ENCODE measurements at regions not wholly inside any gene's neighbourhood (a gene's known extent, or its start where the extent isn't known, plus 50 kb on each side); places are given as distances from the start of the nearest gene placed in this dataset.

DNA sequence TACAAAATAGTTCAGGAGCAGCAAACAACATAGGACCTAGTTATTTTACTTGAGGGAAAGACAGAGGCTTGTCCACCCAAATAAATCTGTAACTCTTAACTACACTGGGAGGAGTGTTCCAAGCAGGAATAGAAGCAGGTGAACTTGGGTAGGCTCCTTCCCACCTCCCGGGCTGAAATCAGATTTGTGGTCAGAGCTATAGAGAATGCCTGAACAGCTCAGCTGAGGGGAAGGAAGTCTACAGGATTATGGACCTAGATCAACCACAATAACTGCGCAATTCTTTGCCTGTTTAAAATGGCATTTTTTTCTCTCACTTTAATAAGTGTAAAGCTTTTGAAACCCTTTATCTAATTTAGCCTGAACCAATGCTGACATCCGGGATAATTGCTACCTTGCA, 73.5 kb upstream of the IRS2 start:
- H3K27ac ChIP-seq (ENCODE audit: low read length): no peak overlapping the region
- H3K9me3 ChIP-seq (ENCODE audit: control insufficient read depth in 2 of 2, low read length in 2 of 2): no peaks in the 10 kb centered on the region

DNA sequence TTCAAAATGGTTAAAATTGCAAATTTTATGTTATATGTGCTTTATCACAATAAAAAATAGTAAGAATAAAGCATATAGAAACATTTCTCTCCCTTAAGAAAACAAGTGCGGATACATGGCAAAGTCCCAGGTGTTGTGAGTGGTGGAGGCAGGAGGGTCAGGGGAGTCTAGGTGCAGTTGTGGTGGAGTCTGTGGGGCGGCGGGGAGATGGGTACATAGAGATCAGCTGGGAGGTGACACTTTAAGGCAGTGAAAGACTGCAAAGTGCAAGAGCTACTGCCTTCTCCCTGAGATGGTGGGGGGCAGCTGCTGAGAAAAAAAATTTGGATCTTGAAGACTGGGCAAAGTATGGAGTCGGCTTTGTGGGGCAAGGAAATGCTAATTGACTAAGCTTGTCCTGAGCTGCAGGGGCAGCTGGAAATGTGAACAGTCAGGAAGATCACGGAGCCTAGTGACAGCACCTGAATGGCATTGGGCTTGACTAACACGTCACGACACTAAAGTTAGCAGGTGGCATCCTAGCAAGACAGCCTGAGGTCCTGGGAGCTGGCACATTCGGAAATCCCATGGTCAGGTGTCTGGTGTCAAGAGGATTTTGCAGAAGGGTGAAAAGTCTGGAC, 72.9 kb upstream of the IRS2 start:
- H3K36me3 ChIP-seq (ENCODE audit: control insufficient read depth in 2 of 2, insufficient read depth in 2 of 2, low read length in 2 of 2): no peaks in the 10 kb centered on the region
- H3K9me3 ChIP-seq (ENCODE audit: control insufficient read depth in 2 of 2, low read length in 2 of 2): no peaks in the 10 kb centered on the region
- no peak overlapping the region for H3K9ac ChIP-seq (ENCODE audit: low read length in 2 of 2)
- H3K27ac ChIP-seq (ENCODE audit: low read length): no peak overlapping the region
- peaks cover 1 to 3% of the 10 kb centered on the region in 2 donors for H3K27me3 ChIP-seq (ENCODE audit: control insufficient read depth in 1 of 2, insufficient read depth in 2 of 2, low read length in 2 of 2)
- no peak overlapping the region for H3K4me3 ChIP-seq (ENCODE audit: low read length in 2 of 2)
- H3K4me1 ChIP-seq (ENCODE audit: control insufficient read depth, insufficient read depth, low read length): no peaks in the 10 kb centered on the region

More for the DNA sequence above, 73.5 kb upstream of the IRS2 start:
- Histone ChIP-seq H3K4me3 (ENCODE audit: low read length in 2 of 2) (no peak overlapping the region), H3K4me1 (ENCODE audit: control insufficient read depth, insufficient read depth, low read length) (no peaks in the 10 kb centered on the region), H3K9ac (ENCODE audit: low read length in 2 of 2) (no peak overlapping the region), H3K36me3 (ENCODE audit: control insufficient read depth in 2 of 2, insufficient read depth in 2 of 2, low read length in 2 of 2) (no peaks in the 10 kb centered on the region), H3K27me3 (ENCODE audit: control insufficient read depth in 1 of 2, insufficient read depth in 2 of 2, low read length in 2 of 2) (peaks cover 0 to 3% of the 10 kb centered on the region in 2 donors)

DNA sequence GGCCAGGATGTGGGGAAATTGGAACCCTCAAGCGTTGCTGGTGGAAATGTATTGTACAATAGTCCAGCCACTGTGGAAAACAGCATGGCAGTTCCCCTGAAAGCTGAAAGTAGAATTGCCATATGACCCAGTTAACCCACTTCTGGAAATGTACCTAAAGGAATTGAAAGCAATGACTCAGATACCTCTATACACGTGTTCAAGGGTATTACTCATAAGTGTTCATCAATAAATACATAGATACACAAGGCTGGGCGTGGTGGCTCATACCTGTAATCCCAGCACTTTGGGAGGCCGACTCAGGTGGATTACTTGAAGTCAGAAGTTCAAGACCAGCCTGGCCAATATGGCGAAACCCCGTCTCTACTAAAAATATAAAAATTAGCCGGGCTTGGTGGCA, 71.9 kb upstream of the IRS2 start:
- no peaks in the 10 kb centered on the region for H3K9me3 ChIP-seq (ENCODE audit: control insufficient read depth in 2 of 2, low read length in 2 of 2)
- no peaks in the 10 kb centered on the region for H3K4me1 ChIP-seq (ENCODE audit: control insufficient read depth, insufficient read depth, low read length)
- no peaks in the 10 kb centered on the region for H3K36me3 ChIP-seq (ENCODE audit: control insufficient read depth in 2 of 2, insufficient read depth in 2 of 2, low read length in 2 of 2)
- H3K27me3 ChIP-seq (ENCODE audit: control insufficient read depth in 1 of 2, insufficient read depth in 2 of 2, low read length in 2 of 2): peaks cover 3% of the 10 kb centered on the region in 2 donors
- H3K27ac ChIP-seq (ENCODE audit: low read length): no peak overlapping the region
- H3K9ac ChIP-seq (ENCODE audit: low read length in 2 of 2): no peak overlapping the region
- no peak overlapping the region for H3K4me3 ChIP-seq (ENCODE audit: low read length in 2 of 2)

DNA sequence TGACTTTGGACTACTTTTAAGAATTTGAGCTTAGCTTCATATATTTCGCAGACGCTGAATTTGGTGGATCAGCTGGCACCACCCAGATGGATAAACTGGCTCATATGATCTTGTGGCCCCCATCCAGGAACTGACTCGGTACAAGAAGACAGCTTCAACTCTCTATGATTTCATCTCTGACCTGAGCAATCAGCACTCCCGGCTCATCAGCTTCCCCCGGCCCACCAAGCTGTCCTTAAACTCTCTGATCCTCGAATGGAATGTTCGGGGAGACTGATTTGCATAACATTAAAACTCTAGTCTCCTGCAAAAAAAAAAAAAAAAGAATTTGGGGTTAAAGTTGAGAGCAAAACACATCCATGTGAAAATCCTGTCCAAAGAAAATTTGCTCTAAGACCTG, 71.4 kb upstream of the IRS2 start:
- Histone ChIP-seq H3K27ac (ENCODE audit: low read length) (no peak overlapping the region), H3K27me3 (ENCODE audit: control insufficient read depth in 1 of 2, insufficient read depth in 2 of 2, low read length in 2 of 2) (peaks cover 3% of the 10 kb centered on the region in 2 donors), H3K4me1 (ENCODE audit: control insufficient read depth, insufficient read depth, low read length) (no peaks in the 10 kb centered on the region), H3K4me3 (ENCODE audit: low read length in 2 of 2) (no peak overlapping the region), H3K9me3 (ENCODE audit: control insufficient read depth in 2 of 2, low read length in 2 of 2) (no peaks in the 10 kb centered on the region), H3K36me3 (ENCODE audit: control insufficient read depth in 2 of 2, insufficient read depth in 2 of 2, low read length in 2 of 2) (no peaks in the 10 kb centered on the region), H3K9ac (ENCODE audit: low read length in 2 of 2) (no peak overlapping the region)

DNA sequence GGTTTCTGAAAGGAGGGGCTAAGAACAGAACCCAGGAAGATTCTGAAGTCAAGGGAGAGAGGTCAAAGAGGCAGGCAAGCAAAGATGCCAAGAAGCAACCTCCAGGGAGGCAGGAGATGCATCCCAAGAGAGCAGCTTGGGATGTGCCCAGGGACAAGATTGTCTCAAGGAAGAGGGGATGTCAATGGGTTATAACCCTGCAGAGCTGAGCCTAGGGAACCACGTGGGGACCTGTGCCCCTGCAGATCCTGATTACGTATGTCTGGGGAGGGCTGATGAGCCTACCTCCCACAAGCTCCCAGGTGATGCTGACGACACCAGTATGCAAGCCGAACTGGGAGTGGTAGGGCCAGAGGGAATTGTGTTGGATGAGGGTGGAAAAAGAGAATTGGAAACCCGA, 70.9 kb upstream of the IRS2 start:
- H3K4me1 ChIP-seq (ENCODE audit: control insufficient read depth, insufficient read depth, low read length): no peaks in the 10 kb centered on the region
- H3K27ac ChIP-seq (ENCODE audit: low read length): no peak overlapping the region
- no peaks in the 10 kb centered on the region for H3K9me3 ChIP-seq (ENCODE audit: control insufficient read depth in 2 of 2, low read length in 2 of 2)
- no peak overlapping the region for H3K4me3 ChIP-seq (ENCODE audit: low read length in 2 of 2)
- H3K27me3 ChIP-seq (ENCODE audit: control insufficient read depth in 1 of 2, insufficient read depth in 2 of 2, low read length in 2 of 2): peaks cover 3% of the 10 kb centered on the region in 2 donors
- H3K9ac ChIP-seq (ENCODE audit: low read length in 2 of 2): no peak overlapping the region
- H3K36me3 ChIP-seq (ENCODE audit: control insufficient read depth in 2 of 2, insufficient read depth in 2 of 2, low read length in 2 of 2): no peaks in the 10 kb centered on the region

DNA sequence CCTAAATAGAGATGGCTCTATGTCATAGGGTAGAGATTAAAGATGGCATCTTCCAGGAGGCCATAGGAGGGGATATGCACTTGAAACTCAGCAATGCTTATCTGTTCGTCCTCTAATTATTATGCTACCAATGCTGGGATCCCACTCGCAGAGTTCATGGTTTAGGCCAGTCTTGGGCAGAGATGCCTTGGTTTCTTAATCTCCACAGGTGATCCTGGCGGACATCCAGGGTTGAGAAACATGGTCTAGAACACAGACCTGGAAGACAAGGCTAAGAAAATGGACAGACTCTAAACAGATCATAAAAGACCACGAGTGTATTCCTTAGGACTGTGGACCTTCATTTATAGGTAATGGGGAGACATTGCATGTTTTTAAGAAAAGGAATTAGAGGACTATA, 70.0 kb upstream of the IRS2 start:
- Histone ChIP-seq H3K4me3 (ENCODE audit: low read length in 2 of 2) (no peak overlapping the region), H3K36me3 (ENCODE audit: control insufficient read depth in 2 of 2, insufficient read depth in 2 of 2, low read length in 2 of 2) (no peaks in the 10 kb centered on the region), H3K4me1 (ENCODE audit: control insufficient read depth, insufficient read depth, low read length) (no peaks in the 10 kb centered on the region), H3K9ac (ENCODE audit: low read length in 2 of 2) (no peak overlapping the region), H3K27me3 (ENCODE audit: control insufficient read depth in 1 of 2, insufficient read depth in 2 of 2, low read length in 2 of 2) (peaks cover 3% of the 10 kb centered on the region in 2 donors), H3K27ac (ENCODE audit: low read length) (no peak overlapping the region), H3K9me3 (ENCODE audit: control insufficient read depth in 2 of 2, low read length in 2 of 2) (no peaks in the 10 kb centered on the region)

DNA sequence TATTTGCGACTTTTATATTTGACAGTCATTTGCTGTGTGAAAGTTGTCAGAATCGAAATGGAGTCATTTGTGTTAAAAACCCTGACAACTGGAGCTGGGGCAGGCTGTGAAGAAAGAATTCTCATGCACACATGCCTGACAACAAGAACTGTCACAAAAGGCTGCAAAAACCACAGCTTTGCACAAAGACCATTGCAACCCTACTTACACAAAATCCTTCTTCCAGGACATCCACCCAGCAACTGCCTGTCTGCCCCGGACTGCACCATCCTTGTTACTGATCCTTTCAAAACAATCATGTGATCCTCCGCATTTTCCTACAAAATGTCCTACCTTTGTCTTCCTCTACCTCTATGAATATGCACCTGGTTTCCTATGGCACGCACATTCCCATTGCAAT, 66.8 kb upstream of the IRS2 start:
- H3K36me3 ChIP-seq (ENCODE audit: control insufficient read depth in 2 of 2, insufficient read depth in 2 of 2, low read length in 2 of 2): no peaks in the 10 kb centered on the region

DNA sequence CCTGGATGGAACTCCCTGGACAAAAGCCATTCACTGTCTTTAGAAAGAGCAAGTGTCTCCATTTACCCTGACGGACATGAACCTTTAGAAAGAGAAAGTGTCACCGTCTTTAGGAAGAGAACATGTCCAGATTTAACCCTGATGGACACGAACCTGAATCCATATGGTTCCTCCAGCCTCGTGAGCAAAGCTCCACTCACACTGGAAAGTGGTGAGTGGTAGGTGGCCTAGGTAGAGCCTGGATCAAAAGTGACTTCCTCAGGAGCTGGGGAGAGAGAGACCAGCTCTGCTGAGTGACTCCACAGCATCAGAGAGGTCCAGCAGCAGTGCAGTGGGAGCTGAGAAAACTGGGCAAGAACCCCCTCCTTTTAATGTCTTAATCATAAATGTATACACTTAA, 59.8 kb upstream of the IRS2 start:
- Histone ChIP-seq H3K4me1 (ENCODE audit: control insufficient read depth, insufficient read depth, low read length) (peaks cover 14% of the 10 kb centered on the region), H3K36me3 (ENCODE audit: control insufficient read depth in 2 of 2, insufficient read depth in 2 of 2, low read length in 2 of 2) (no peaks in the 10 kb centered on the region), H3K9ac (ENCODE audit: low read length in 2 of 2) (no peak overlapping the region), H3K4me3 (ENCODE audit: low read length in 2 of 2) (no peak overlapping the region), H3K27ac (ENCODE audit: low read length) (no peak overlapping the region), H3K27me3 (ENCODE audit: control insufficient read depth in 1 of 2, insufficient read depth in 2 of 2, low read length in 2 of 2) (no peaks in the 10 kb centered on the region), H3K9me3 (ENCODE audit: control insufficient read depth in 2 of 2, low read length in 2 of 2) (no peaks in the 10 kb centered on the region)

More for the DNA sequence above, 66.8 kb upstream of the IRS2 start:
- Histone ChIP-seq H3K4me3 (ENCODE audit: low read length in 2 of 2) (no peak overlapping the region), H3K4me1 (ENCODE audit: control insufficient read depth, insufficient read depth, low read length) (no peaks in the 10 kb centered on the region), H3K9me3 (ENCODE audit: control insufficient read depth in 2 of 2, low read length in 2 of 2) (no peaks in the 10 kb centered on the region), H3K27ac (ENCODE audit: low read length) (no peak overlapping the region), H3K9ac (ENCODE audit: low read length in 2 of 2) (no peak overlapping the region), H3K27me3 (ENCODE audit: control insufficient read depth in 1 of 2, insufficient read depth in 2 of 2, low read length in 2 of 2) (peaks cover 3% of the 10 kb centered on the region in 2 donors)

DNA sequence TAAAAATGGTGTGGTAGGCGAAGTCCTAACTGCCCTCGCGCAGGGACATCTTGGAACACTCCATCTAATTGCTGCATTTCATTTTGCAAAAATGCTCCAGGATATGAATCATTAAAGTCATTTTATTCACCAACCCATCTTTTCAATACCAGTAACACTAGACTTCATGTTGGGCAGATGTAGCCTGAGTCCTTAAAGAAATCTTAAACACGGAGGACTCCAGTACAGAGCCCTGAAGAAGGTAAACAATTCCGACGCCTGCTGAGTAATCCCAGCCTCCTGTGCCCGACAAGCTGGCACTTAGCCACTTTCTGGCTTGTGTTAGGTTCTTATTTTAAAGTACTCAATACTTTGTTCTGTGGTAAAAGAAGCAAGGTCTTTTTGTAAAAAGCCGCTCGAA, 58.0 kb upstream of the IRS2 start:
- H3K4me3 ChIP-seq (ENCODE audit: low read length in 2 of 2): peak overlapping the region; percentile 24 to 47
- peaks cover 14% of the 10 kb centered on the region for H3K4me1 ChIP-seq (ENCODE audit: control insufficient read depth, insufficient read depth, low read length)

DNA sequence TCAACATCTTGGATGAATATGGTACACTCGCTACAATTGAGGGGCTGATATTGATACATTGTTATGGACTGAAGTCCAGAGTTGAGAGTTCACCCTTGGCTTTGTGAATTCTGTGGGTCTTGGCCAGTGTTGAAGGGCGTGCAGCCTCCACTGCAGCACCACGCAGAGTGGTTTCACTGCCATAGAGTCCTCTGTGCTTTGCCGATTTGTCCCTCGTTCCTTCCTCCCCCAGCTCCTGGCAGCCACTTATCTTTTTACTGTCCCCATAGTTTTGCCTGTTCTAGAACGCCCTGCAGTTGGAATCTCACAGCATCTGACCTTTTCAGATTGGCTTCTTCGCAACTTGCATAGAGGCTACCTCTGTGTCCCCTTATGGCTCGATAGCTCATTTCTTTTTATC, 57.3 kb upstream of the IRS2 start:
- no peaks in the 10 kb centered on the region for H3K36me3 ChIP-seq (ENCODE audit: control insufficient read depth in 2 of 2, insufficient read depth in 2 of 2, low read length in 2 of 2)
- no peaks in the 10 kb centered on the region for H3K27me3 ChIP-seq (ENCODE audit: control insufficient read depth in 1 of 2, insufficient read depth in 2 of 2, low read length in 2 of 2)
- H3K9me3 ChIP-seq (ENCODE audit: control insufficient read depth in 2 of 2, low read length in 2 of 2): no peaks in the 10 kb centered on the region
- peak overlapping the region; percentile 66 for H3K27ac ChIP-seq (ENCODE audit: low read length)
- H3K4me3 ChIP-seq (ENCODE audit: low read length in 2 of 2): peak overlapping the region; percentile 47 to 52
- peaks cover 14% of the 10 kb centered on the region for H3K4me1 ChIP-seq (ENCODE audit: control insufficient read depth, insufficient read depth, low read length)
- H3K9ac ChIP-seq (ENCODE audit: low read length in 2 of 2): peak overlapping the region in 1 of 2 donors; percentile 54

More for the DNA sequence above, 58.0 kb upstream of the IRS2 start:
- Histone ChIP-seq H3K9ac (ENCODE audit: low read length in 2 of 2) (peak overlapping the region; percentile 14 to 54), H3K9me3 (ENCODE audit: control insufficient read depth in 2 of 2, low read length in 2 of 2) (no peaks in the 10 kb centered on the region), H3K36me3 (ENCODE audit: control insufficient read depth in 2 of 2, insufficient read depth in 2 of 2, low read length in 2 of 2) (no peaks in the 10 kb centered on the region), H3K27me3 (ENCODE audit: control insufficient read depth in 1 of 2, insufficient read depth in 2 of 2, low read length in 2 of 2) (no peaks in the 10 kb centered on the region), H3K27ac (ENCODE audit: low read length) (peak overlapping the region; percentile 66)

DNA sequence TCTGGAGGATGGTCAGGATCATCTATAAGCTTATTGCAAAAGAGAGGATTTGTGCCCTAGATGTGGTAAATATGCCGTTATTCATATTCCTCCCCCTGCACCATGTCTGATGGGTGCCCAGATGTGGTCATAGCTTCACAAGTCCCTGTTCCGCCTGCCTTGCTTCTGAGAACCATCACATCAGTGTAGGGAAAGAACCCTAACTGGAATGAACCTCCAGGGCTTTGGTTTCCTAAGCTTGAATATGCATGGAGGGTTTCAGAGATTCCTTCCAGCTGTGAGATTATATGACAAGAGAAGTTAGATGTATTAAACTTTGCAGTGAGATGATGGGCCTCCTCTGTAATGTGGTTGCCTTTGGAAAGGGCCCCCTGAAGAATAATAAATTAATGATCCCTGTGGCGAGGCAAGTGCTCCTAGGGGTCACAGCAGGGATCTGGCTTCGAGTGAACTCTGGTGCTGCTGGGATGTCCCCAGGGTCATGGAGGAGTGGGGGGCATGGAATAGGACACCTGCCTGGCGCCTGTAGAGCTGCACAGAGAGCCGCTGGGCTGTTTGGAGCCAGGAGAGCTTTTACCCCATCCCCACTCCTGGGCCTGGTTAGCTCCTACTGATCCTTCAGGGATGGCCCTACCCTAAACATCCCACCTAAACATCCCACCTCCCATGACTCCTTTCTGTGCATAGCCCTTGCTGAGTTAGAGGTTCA, 56.0 kb upstream of the IRS2 start:
- Histone ChIP-seq H3K9ac (ENCODE audit: low read length in 2 of 2) (no peak overlapping the region), H3K4me3 (ENCODE audit: low read length in 2 of 2) (no peak overlapping the region)

More for the DNA sequence above, 56.0 kb upstream of the IRS2 start:
- Histone ChIP-seq H3K4me1 (ENCODE audit: control insufficient read depth, insufficient read depth, low read length) (peaks cover 14% of the 10 kb centered on the region), H3K27ac (ENCODE audit: low read length) (no peak overlapping the region), H3K36me3 (ENCODE audit: control insufficient read depth in 2 of 2, insufficient read depth in 2 of 2, low read length in 2 of 2) (no peaks in the 10 kb centered on the region), H3K27me3 (ENCODE audit: control insufficient read depth in 1 of 2, insufficient read depth in 2 of 2, low read length in 2 of 2) (no peaks in the 10 kb centered on the region), H3K9me3 (ENCODE audit: control insufficient read depth in 2 of 2, low read length in 2 of 2) (no peaks in the 10 kb centered on the region)
